ENCODE measurements at regions not wholly inside any gene's neighbourhood (a gene's known extent, or its start where the extent isn't known, plus 50 kb on each side); places are given as distances from the start of the nearest gene placed in this dataset.

GRCh38 chr6:165173484-165173883 lies 135.9 kb downstream of the C6orf118 start:
- no peak for DNase-seq
- H3K27ac Mint-ChIP-seq (ENCODE audit: unreplicated experiment) = no peak overlapping the region
- H3K36me3 Mint-ChIP-seq (ENCODE audit: unreplicated experiment) = no peaks in the 10 kb centered on the region
- TF ChIP-seq CTCF (IDR thresholded peaks at IDR 0.05; ENCODE audit: partially characterized antibody, unreplicated experiment) = no peak
- H3K9me3 Mint-ChIP-seq (ENCODE audit: unreplicated experiment) = no peaks in the 10 kb centered on the region
- no peak overlapping the region for H3K4me3 Mint-ChIP-seq (ENCODE audit: unreplicated experiment)
- no peaks in the 10 kb centered on the region for H3K4me1 Mint-ChIP-seq (ENCODE audit: low read depth, unreplicated experiment)
- no peaks in the 10 kb centered on the region for H3K27me3 Mint-ChIP-seq (ENCODE audit: unreplicated experiment)

- Mint-ChIP-seq H3K9me3 (ENCODE audit: unreplicated experiment) (peaks cover under 1% of the 10 kb centered on the region), H3K4me3 (ENCODE audit: unreplicated experiment) (no peak overlapping the region), H3K36me3 (ENCODE audit: unreplicated experiment) (peaks cover 2% of the 10 kb centered on the region), H3K27me3 (ENCODE audit: unreplicated experiment) (no peaks in the 10 kb centered on the region), H3K27ac (ENCODE audit: unreplicated experiment) (no peak overlapping the region), H3K4me1 (ENCODE audit: low read depth, unreplicated experiment) (no peaks in the 10 kb centered on the region)
- no peak for TF ChIP-seq CTCF (IDR thresholded peaks at IDR 0.05; ENCODE audit: partially characterized antibody, unreplicated experiment)
- no peak for DNase-seq
These were observed 141.5 kb downstream of the C6orf118 start for GRCh38 chr6:165167861-165168260.

- peaks cover 3% of the 10 kb centered on the region for H3K27me3 Mint-ChIP-seq (ENCODE audit: unreplicated experiment)
- TF ChIP-seq CTCF (IDR thresholded peaks at IDR 0.05; ENCODE audit: partially characterized antibody, unreplicated experiment) = no peak
- H3K4me1 Mint-ChIP-seq (ENCODE audit: low read depth, unreplicated experiment) = no peaks in the 10 kb centered on the region
- H3K9me3 Mint-ChIP-seq (ENCODE audit: unreplicated experiment) = peaks cover 3% of the 10 kb centered on the region
- no peak overlapping the region for H3K27ac Mint-ChIP-seq (ENCODE audit: unreplicated experiment)
- peaks cover 4% of the 10 kb centered on the region for H3K36me3 Mint-ChIP-seq (ENCODE audit: unreplicated experiment)
- no peak for DNase-seq
- H3K4me3 Mint-ChIP-seq (ENCODE audit: unreplicated experiment) = no peak overlapping the region
These were observed 142.1 kb downstream of the C6orf118 start for GRCh38 chr6:165167311-165167710.

- H3K9me3 Mint-ChIP-seq (ENCODE audit: unreplicated experiment) = peaks cover 5% of the 10 kb centered on the region
- peaks cover 4% of the 10 kb centered on the region for H3K36me3 Mint-ChIP-seq (ENCODE audit: unreplicated experiment)
- H3K27me3 Mint-ChIP-seq (ENCODE audit: unreplicated experiment) = peaks cover 3% of the 10 kb centered on the region
- no peak for DNase-seq
- TF ChIP-seq CTCF (IDR thresholded peaks at IDR 0.05; ENCODE audit: partially characterized antibody, unreplicated experiment) = no peak
- no peaks in the 10 kb centered on the region for H3K4me1 Mint-ChIP-seq (ENCODE audit: low read depth, unreplicated experiment)
- H3K4me3 Mint-ChIP-seq (ENCODE audit: unreplicated experiment) = no peak overlapping the region
- H3K27ac Mint-ChIP-seq (ENCODE audit: unreplicated experiment) = no peak overlapping the region
These were observed 145.9 kb downstream of the C6orf118 start for GRCh38 chr6:165163519-165163918.

GRCh38 chr6:165159460-165159859 lies 149.9 kb downstream of the C6orf118 start:
- H3K27ac Mint-ChIP-seq (ENCODE audit: unreplicated experiment) = no peak overlapping the region
- no peaks in the 10 kb centered on the region for H3K4me1 Mint-ChIP-seq (ENCODE audit: low read depth, unreplicated experiment)
- no peak overlapping the region for H3K4me3 Mint-ChIP-seq (ENCODE audit: unreplicated experiment)
- DNase-seq = no peak
- peaks cover 4% of the 10 kb centered on the region for H3K36me3 Mint-ChIP-seq (ENCODE audit: unreplicated experiment)
- peaks cover 3% of the 10 kb centered on the region for H3K27me3 Mint-ChIP-seq (ENCODE audit: unreplicated experiment)
- no peak for TF ChIP-seq CTCF (IDR thresholded peaks at IDR 0.05; ENCODE audit: partially characterized antibody, unreplicated experiment)
- peaks cover 5% of the 10 kb centered on the region for H3K9me3 Mint-ChIP-seq (ENCODE audit: unreplicated experiment)
